A673 (cell line): ENCODE measurements at regions not wholly inside any gene's neighbourhood (a gene's known extent, or its start where the extent isn't known, plus 50 kb on each side); places are given as distances from the start of the nearest gene placed in this dataset.
"Not testable (repeated sequence)": the region's sequence is repeated elsewhere in the genome, so short reads cannot be mapped to it uniquely, and the experiment has no call there.

ENCODE experiments used
- BruUV-seq: library from RNA; stranded (reverse); fragments of 400-500 nt; replicated peaks from 2 replicates; lab custom pipeline; 2021; lab: Mats Ljungman, UMichigan
- CTCF ChIA-PET: fragments of 300-600 bp; sonication (Branson Sonifier 250); formaldehyde crosslinking; loops from one replicate; lab custom pipeline; 2022; ENCODE audit warnings: antibody characterized with exemption; lab: Charles Lee
- POLR2A ChIA-PET: fragments of 300-600 bp; sonication (Branson Sonifier 250); formaldehyde crosslinking; loops from one replicate; lab custom pipeline; 2022; ENCODE audit warnings: antibody characterized with exemption; ENCODE audit not compliant: low non-redundant PET; lab: Charles Lee
- DNase-seq: peaks from one replicate; pipeline ENCODE4 v3.0.0-alpha.2; 2015; ENCODE audit warnings: low spot score
- H3K27ac ChIP-seq: fragments of 200-600 bp; sonication (generic); 2 replicates; pipeline ENCODE4 v1.5.1; 2016; ENCODE audit warnings: mixed run types, low read depth, mild to moderate bottlenecking, mixed read lengths, antibody characterized with exemption, low read length; ENCODE audit not compliant: poor library complexity, severe bottlenecking
- H3K27me3 ChIP-seq: fragments of 200-600 bp; sonication (generic); replicated peaks from 2 replicates; pipeline ENCODE4 v1.6.1; 2017; ENCODE audit warnings: mixed run types, low read depth, mild to moderate bottlenecking, mixed read lengths, antibody characterized with exemption, low read length; ENCODE audit not compliant: insufficient read depth, poor library complexity
- H3K36me3 ChIP-seq: fragments of 200-600 bp; sonication (generic); 2 replicates; pipeline ENCODE4 v1.6.1; 2016; ENCODE audit warnings: mixed run types, mild to moderate bottlenecking, mixed read lengths, antibody characterized with exemption, low read length; ENCODE audit not compliant: insufficient read depth, poor library complexity, severe bottlenecking
- H3K4me1 ChIP-seq: fragments of 200-600 bp; sonication (generic); 2 replicates; pipeline ENCODE4 v1.6.1; 2017; ENCODE audit warnings: mixed run types, mild to moderate bottlenecking, mixed read lengths, antibody characterized with exemption, low read length; ENCODE audit not compliant: insufficient read depth, poor library complexity, severe bottlenecking
- H3K4me3 ChIP-seq: fragments of 200-600 bp; sonication (generic); 2 replicates; pipeline ENCODE4 v1.5.1; 2016; ENCODE audit warnings: low read depth, mixed run types, mild to moderate bottlenecking, mixed read lengths, low read length; ENCODE audit not compliant: poor library complexity, severe bottlenecking
- H3K9me3 ChIP-seq: fragments of 200-600 bp; sonication (generic); 2 replicates; pipeline ENCODE4 v1.6.1; 2016; ENCODE audit warnings: mixed run types, low read depth, mild to moderate bottlenecking, mixed read lengths, antibody characterized with exemption, low read length; ENCODE audit not compliant: poor library complexity, severe bottlenecking
- EZH2 ChIP-seq: fragments of 200-600 bp; sonication (generic); IDR thresholded peaks from 2 replicates; pipeline ENCODE4 v1.6.1; 2017; ENCODE audit warnings: borderline replicate concordance, low read depth, mild to moderate bottlenecking, mixed read lengths, antibody characterized with exemption, low read length; ENCODE audit not compliant: poor library complexity, severe bottlenecking
- intact Hi-C: fragments of 100-400 bp; cut with micrococcal nuclease; formaldehyde crosslinking; loops from one replicate; pipeline ENCODE4 v1.10.0; 2022; ENCODE audit not compliant: unreplicated experiment
- TF ChIP-seq, protein P1 (sequence below): fragments of 300-800, 200-600 bp; sonication (generic); conservative IDR thresholded peaks from 2 replicates; pipeline ENCODE4 v1.5.1; 2017; ENCODE audit warnings: low read depth, mild to moderate bottlenecking, antibody characterized with exemption, low read length, moderate library complexity, mixed read lengths

DNA sequence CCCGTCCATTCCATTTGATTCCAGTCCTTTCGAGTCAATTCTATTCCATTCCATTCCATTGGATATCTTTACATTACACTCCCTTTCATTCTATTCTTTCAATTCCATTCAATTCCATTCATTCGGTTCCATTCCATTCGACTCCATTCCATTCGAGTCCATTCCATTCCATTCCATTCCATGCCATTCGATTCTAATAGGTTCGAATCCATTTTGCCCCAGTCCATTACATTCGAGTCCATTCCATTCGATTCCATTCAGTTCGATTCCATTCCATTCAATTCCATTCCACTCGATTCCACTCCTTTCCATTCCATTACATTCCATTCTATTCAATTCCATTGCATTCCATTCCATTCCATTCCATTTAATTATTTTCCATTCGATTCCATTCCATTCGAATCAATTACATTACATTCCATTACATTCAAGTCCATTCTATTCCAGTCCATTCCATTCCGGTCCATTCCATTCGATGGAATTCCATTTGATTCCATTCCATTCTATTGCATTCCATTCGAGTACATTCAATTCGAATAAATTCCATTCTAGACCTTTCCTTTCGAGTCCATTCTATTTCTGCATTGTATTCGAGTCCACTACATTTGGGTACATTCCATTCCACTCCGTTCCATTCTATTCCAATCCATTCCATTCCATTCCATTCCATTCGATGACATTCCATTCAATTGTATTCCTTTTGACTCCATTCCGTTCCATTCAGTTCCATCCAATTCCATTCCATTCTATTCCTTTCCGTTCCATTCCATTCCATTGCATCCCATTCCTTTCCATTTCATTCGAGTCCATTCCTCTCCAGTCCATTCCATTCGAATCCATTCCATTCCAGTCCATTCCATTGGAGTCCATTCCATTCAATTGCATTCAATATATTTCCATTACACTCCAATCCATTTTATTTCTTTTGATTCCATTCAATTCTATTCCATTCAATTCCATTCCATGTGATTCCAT lies 2604.8 kb upstream of the TPTE start:
- ChIA-PET CTCF (no interaction called here), POLR2A (no interaction called here)
- TF ChIP-seq, protein P1, sequence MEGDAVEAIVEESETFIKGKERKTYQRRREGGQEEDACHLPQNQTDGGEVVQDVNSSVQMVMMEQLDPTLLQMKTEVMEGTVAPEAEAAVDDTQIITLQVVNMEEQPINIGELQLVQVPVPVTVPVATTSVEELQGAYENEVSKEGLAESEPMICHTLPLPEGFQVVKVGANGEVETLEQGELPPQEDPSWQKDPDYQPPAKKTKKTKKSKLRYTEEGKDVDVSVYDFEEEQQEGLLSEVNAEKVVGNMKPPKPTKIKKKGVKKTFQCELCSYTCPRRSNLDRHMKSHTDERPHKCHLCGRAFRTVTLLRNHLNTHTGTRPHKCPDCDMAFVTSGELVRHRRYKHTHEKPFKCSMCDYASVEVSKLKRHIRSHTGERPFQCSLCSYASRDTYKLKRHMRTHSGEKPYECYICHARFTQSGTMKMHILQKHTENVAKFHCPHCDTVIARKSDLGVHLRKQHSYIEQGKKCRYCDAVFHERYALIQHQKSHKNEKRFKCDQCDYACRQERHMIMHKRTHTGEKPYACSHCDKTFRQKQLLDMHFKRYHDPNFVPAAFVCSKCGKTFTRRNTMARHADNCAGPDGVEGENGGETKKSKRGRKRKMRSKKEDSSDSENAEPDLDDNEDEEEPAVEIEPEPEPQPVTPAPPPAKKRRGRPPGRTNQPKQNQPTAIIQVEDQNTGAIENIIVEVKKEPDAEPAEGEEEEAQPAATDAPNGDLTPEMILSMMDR, result no peak
- no peak for TF ChIP-seq EZH2
- BruUV-seq, result no TSS peak
- intact Hi-C loops, result no loop called here
- no peaks in the 10 kb centered on the region for H3K9me3 ChIP-seq
- no peaks in the 10 kb centered on the region for H3K4me1 ChIP-seq
- no peak overlapping the region for H3K4me3 ChIP-seq
- DNase-seq, result no peak
- no peaks in the 10 kb centered on the region for H3K27me3 ChIP-seq
- H3K27ac ChIP-seq, result no peak overlapping the region
- no peaks in the 10 kb centered on the region for H3K36me3 ChIP-seq

- Histone ChIP-seq H3K4me1 (no peaks in the 10 kb centered on the region), H3K9me3 (no peaks in the 10 kb centered on the region), H3K27ac (no peak overlapping the region), H3K36me3 (no peaks in the 10 kb centered on the region), H3K27me3 (no peaks in the 10 kb centered on the region), H3K4me3 (no peak overlapping the region)
- ChIA-PET POLR2A (no interaction called here), CTCF (no interaction called here)
- no TSS peak for BruUV-seq
- DNase-seq, result no peak
- intact Hi-C loops, result no loop called here
- TF ChIP-seq EZH2, result no peak
- TF ChIP-seq, protein P1, result no peak
These were observed 2603.7 kb upstream of the TPTE start for GRCh38 chr21:7917729-7918128.

DNA sequence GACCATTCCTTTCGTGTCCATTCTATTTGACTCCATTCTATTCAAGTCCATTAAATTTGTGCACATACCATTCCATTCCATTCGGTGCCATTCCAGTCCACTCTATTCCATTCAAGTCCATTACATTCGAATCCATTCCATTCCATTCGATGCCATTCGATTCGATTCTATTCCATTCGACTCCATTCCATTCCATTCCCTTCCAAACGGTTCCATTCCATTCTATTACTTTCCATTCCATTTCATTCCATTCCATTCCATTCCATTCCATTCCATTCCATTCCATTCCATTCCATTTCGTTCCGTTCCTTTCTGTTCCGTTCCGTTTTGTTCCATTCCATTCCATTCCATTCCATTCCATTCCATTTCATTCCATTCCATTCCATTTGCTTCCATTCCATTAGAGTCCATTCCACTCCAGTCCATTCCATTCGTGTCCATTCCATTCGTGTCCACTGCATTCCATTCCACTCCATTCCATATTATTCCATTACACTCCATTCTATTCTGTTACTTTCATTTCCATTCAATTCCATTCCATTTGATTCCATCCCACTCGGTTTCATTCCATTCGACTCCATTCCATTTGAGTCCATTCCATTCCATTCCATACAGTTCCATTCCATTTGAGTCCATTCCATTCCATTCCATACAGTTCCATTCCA lies 2595.3 kb upstream of the TPTE start:
- intact Hi-C loops, H3K4me3 ChIP-seq, H3K27me3 ChIP-seq, DNase-seq, H3K27ac ChIP-seq, H3K36me3 ChIP-seq, CTCF ChIA-PET, POLR2A ChIA-PET, H3K9me3 ChIP-seq, BruUV-seq, H3K4me1 ChIP-seq: not testable (repeated sequence)

GRCh38 chr21:7928528-7928927 lies 2592.9 kb upstream of the TPTE start:
- peaks cover 32% of the 10 kb centered on the region for H3K9me3 ChIP-seq
- CTCF ChIA-PET, POLR2A ChIA-PET, H3K27ac ChIP-seq, intact Hi-C loops, H3K36me3 ChIP-seq, H3K4me1 ChIP-seq, DNase-seq, H3K27me3 ChIP-seq, H3K4me3 ChIP-seq, BruUV-seq: not testable (repeated sequence)

DNA sequence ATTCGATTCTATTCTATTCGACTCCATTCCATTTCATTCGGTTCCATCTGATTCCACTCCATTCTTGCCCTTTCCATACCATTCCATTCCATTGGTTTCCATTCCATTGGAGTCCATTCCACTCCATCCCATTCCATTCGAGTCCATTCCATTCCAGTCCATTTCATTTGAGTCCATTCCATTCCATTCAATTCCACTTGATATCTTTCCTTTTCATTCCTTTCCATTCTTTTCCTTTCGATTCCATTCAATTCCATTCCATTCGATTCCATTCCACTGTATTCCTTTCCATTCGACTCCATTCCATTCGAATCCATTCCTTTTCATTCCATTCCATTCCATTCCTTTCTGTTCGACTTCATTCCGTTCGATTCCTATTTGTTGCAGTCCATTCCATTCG lies 2591.8 kb upstream of the TPTE start:
- DNase-seq, CTCF ChIA-PET, H3K4me1 ChIP-seq, H3K27ac ChIP-seq, H3K27me3 ChIP-seq, POLR2A ChIA-PET, intact Hi-C loops, H3K4me3 ChIP-seq, H3K36me3 ChIP-seq, BruUV-seq: not testable (repeated sequence)
- H3K9me3 ChIP-seq, result peaks cover 42% of the 10 kb centered on the region
